GM12865 (cell line): ENCODE measurements at regions not wholly inside any gene's neighbourhood (a gene's known extent, or its start where the extent isn't known, plus 50 kb on each side); places are given as distances from the start of the nearest gene placed in this dataset.
"Not testable (repeated sequence)": the region's sequence is repeated elsewhere in the genome, so short reads cannot be mapped to it uniquely, and the experiment has no call there.

Experiments used
- DNase-seq: peaks from one replicate; pipeline ENCODE4 v3.0.0; 2010; ENCODE audit warnings: low read depth
- H3K4me3 ChIP-seq: 2 replicates; pipeline ENCODE4 v1.5.1; 2011; ENCODE audit warnings: mild to moderate bottlenecking, low read depth, low read length, control low read depth
- TF ChIP-seq, protein P1 (sequence below): IDR thresholded peaks from 2 replicates; pipeline ENCODE4 v1.5.1; 2011; ENCODE audit warnings: low read length, control low read depth, low read depth, inconsistent platforms; ENCODE audit not compliant: insufficient read depth; ENCODE audit errors: missing control alignments

- no peak for DNase-seq
- TF ChIP-seq, protein P1, sequence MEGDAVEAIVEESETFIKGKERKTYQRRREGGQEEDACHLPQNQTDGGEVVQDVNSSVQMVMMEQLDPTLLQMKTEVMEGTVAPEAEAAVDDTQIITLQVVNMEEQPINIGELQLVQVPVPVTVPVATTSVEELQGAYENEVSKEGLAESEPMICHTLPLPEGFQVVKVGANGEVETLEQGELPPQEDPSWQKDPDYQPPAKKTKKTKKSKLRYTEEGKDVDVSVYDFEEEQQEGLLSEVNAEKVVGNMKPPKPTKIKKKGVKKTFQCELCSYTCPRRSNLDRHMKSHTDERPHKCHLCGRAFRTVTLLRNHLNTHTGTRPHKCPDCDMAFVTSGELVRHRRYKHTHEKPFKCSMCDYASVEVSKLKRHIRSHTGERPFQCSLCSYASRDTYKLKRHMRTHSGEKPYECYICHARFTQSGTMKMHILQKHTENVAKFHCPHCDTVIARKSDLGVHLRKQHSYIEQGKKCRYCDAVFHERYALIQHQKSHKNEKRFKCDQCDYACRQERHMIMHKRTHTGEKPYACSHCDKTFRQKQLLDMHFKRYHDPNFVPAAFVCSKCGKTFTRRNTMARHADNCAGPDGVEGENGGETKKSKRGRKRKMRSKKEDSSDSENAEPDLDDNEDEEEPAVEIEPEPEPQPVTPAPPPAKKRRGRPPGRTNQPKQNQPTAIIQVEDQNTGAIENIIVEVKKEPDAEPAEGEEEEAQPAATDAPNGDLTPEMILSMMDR: no peak
- H3K4me3 ChIP-seq: no peak overlapping the region
Observed at GRCh38 chr18:39449566-39449965, 1884.0 kb upstream of the CELF4 start.

DNA sequence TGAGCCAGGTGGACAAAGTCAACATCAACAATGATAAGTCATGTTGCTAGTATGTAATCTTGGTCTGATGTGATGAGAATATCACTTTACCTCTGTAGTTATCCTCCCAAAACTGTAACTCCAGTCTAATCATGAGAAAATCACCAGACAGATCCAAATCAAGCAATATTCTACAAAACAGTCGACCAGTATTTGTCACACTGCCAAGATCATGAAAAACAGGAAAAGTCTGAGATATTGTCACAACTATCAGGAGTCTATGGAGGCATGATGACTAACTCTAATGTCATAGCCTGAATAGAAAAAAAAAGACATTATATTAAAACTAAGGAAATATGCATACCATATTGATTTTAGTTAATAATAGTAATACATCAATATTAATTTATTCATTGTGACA, 1883.3 kb upstream of the CELF4 start:
- no peak overlapping the region for H3K4me3 ChIP-seq
- TF ChIP-seq, protein P1: no peak
- DNase-seq: no peak

DNA sequence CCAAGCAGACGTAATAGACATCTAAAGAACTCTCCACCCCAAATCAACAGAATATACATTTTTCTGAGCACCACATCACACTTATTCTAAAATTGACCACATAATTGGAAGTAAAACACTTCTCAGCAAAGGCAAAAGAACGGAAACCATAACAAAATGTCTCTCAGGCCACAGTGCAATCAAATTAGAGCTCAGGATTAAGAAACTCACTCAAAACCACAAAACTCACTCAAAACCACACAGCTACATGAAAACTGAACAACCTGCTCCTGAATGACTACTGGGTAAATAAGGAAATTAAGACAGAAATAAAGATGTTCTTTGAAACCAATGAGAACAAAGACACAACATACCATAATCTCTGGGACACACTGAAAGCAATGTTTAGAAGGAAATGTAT, 1879.4 kb upstream of the CELF4 start:
- not testable (repeated sequence) for DNase-seq, H3K4me3 ChIP-seq

GRCh38 chr18:39441648-39442047, 1876.0 kb upstream of the CELF4 start:
- TF ChIP-seq, protein P1: no peak
- DNase-seq: no peak
- no peak overlapping the region for H3K4me3 ChIP-seq

DNA sequence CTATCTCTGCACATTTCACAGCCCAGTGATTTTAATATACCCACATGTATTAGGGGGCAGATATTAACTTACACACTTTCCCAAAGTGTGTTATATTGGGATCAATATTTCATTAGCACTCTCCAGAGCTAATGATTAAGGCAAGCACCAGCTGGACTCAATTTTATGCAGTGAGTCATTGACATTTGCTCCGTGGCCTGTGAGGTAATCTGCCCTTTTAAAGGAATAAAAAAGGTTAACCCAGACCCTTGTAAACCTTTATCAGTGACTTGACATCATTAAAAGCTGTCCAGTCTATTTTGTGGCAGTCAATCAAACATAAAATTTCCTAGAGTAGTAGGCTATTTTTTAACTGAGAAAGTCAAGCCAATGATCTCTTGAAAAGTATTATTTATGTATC, 1870.4 kb upstream of the CELF4 start:
- H3K4me3 ChIP-seq: no peak overlapping the region
- TF ChIP-seq, protein P1: no peak
- no peak for DNase-seq

DNA sequence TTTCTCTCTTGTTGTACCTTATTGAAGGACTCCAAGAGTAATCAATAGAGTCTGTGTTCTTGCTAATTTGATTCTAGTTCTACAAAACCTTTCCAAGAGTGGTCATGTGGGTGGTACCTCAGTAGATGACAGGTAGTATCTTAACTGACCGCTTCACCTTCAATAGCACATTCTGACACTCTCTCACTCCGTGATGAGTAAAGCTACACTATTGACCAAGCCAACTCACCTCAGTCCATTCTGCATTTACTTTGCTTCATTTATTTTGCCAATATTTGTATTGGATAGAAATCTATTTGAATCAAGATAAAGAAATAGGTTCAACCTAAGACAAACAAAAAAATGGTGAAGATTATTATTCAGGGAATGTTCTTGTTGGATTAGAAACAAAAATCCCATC, 1869.6 kb upstream of the CELF4 start:
- no peak for DNase-seq
- TF ChIP-seq, protein P1: no peak
- H3K4me3 ChIP-seq: no peak overlapping the region

DNA sequence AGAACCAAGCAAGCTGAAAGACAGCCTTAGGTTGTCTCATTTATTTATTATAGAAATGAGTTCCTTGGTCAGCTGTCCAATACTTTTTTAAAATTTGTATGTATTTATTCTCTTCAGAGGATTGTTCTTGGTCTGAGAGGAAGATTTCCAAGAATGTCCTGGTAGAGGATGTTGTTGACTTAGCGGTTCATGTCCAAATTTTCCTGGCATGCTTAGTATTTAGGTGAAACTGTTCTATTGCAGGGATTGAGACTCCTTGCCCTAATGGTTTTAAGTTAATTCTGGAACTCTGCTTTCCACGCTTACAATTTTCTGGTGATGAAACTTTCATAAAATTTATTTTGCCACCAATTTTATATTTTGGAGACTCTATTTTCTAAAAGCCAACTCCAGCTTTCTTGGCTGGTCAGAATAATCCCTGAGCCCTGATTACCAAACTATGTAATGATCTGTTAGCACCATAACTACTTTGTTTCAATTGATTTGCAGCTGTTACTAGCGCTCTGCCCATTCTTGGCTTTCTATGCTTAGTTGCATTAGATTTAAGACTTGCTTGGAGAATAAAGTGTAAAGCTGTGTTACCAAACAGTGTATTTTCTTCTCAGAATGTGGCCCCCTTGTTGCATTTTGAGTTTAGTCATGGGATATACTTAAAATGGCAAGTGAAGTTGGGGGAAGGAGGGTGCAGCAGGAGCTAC, 1868.8 kb upstream of the CELF4 start:
- TF ChIP-seq, protein P1: no peak
- H3K4me3 ChIP-seq: no peak overlapping the region
- DNase-seq: no peak
